ENCODE measurements at regions not wholly inside any gene's neighbourhood (a gene's known extent, or its start where the extent isn't known, plus 50 kb on each side); places are given as distances from the start of the nearest gene placed in this dataset.

- DNase-seq = no peak
- Histone ChIP-seq H3K4me3 (no peak overlapping the region), H3K36me3 (ENCODE audit: low read depth) (no peaks in the 10 kb centered on the region), H3K4me2 (ENCODE audit: unreplicated experiment) (no peak overlapping the region), H3K79me2 (ENCODE audit: insufficient read depth) (no peaks in the 10 kb centered on the region), H4K20me1 (ENCODE audit: insufficient read depth) (no peaks in the 10 kb centered on the region), H3K9me2 (ENCODE audit: insufficient read depth) (no peaks in the 10 kb centered on the region), H3K27ac (no peak overlapping the region), H3K27me3 (replicated peaks; ENCODE audit: insufficient read depth) (no peaks in the 10 kb centered on the region), H3K9ac (no peak overlapping the region), H3F3A (ENCODE audit: insufficient read depth) (no peaks in the 10 kb centered on the region), H3K9me3 (ENCODE audit: low read depth) (no peaks in the 10 kb centered on the region), H2AFZ (no peak overlapping the region), H3K4me1 (ENCODE audit: insufficient read depth) (no peaks in the 10 kb centered on the region)
- TF ChIP-seq EZH2 (IDR thresholded peaks at IDR 0.05; ENCODE audit: insufficient read depth, poor library complexity, severe bottlenecking) (no peak), EZH2phosphoT487 (IDR thresholded peaks at IDR 0.05; ENCODE audit: insufficient read depth, low read depth) (no peak)
- in situ Hi-C loops (cut with MboI) = no loop called here
These were observed 160.7 kb downstream of the MOSPD2 start for GRCh38 chrX:15033917-15034316.

GRCh38 chrX:15017491-15017890, 144.3 kb downstream of the MOSPD2 start:
- TF ChIP-seq EZH2 (IDR thresholded peaks at IDR 0.05; ENCODE audit: insufficient read depth, poor library complexity, severe bottlenecking) (no peak), EZH2phosphoT487 (IDR thresholded peaks at IDR 0.05; ENCODE audit: insufficient read depth, low read depth) (no peak)
- Histone ChIP-seq H3K4me2 (ENCODE audit: unreplicated experiment) (no peak overlapping the region), H3K36me3 (ENCODE audit: low read depth) (no peaks in the 10 kb centered on the region), H3K4me3 (no peak overlapping the region), H2AFZ (peak overlapping the region; percentile 58), H4K20me1 (ENCODE audit: insufficient read depth) (no peaks in the 10 kb centered on the region), H3K27ac (no peak overlapping the region), H3K9me2 (ENCODE audit: insufficient read depth) (no peaks in the 10 kb centered on the region), H3K79me2 (ENCODE audit: insufficient read depth) (no peaks in the 10 kb centered on the region), H3K9ac (no peak overlapping the region), H3K4me1 (ENCODE audit: insufficient read depth) (0 out of 2 replicates have a peak, but pooled peaks cover 5% of the 10 kb centered on the region), H3K27me3 (replicated peaks; ENCODE audit: insufficient read depth) (no peaks in the 10 kb centered on the region), H3K9me3 (ENCODE audit: low read depth) (no peaks in the 10 kb centered on the region), H3F3A (ENCODE audit: insufficient read depth) (no peaks in the 10 kb centered on the region)
- in situ Hi-C loops (cut with MboI) = no loop called here
- DNase-seq = no peak
- 2% methylated on average over 3 of the region's 3 CpGs for WGBS, 2 experiments (ENCODE audit: low coverage in 1 of 2, low lambda C conversion rate in 2 of 2, missing lambda C conversion rate in 2 of 2)

GRCh38 chrX:15016051-15016450, 142.8 kb downstream of the MOSPD2 start:
- H3K4me1 ChIP-seq (ENCODE audit: insufficient read depth) = 0 out of 2 replicates have a peak, but pooled peaks cover 5% of the 10 kb centered on the region
- no peaks in the 10 kb centered on the region for H3K27me3 ChIP-seq (replicated peaks; ENCODE audit: insufficient read depth)
- no peaks in the 10 kb centered on the region for H4K20me1 ChIP-seq (ENCODE audit: insufficient read depth)
- 21 to 27% methylated on average over 1 of the region's 1 CpG for WGBS, 2 experiments (ENCODE audit: low coverage in 1 of 2, low lambda C conversion rate in 2 of 2, missing lambda C conversion rate in 2 of 2)
- no peak overlapping the region for H3K4me2 ChIP-seq (ENCODE audit: unreplicated experiment)
- H3F3A ChIP-seq (ENCODE audit: insufficient read depth) = no peaks in the 10 kb centered on the region
- H3K9ac ChIP-seq = no peak overlapping the region
- in situ Hi-C loops (cut with MboI) = no loop called here
- H3K9me2 ChIP-seq (ENCODE audit: insufficient read depth) = no peaks in the 10 kb centered on the region
- H3K27ac ChIP-seq = no peak overlapping the region
- peak; percentile 9 for DNase-seq
- no peaks in the 10 kb centered on the region for H3K9me3 ChIP-seq (ENCODE audit: low read depth)
- no peak for TF ChIP-seq EZH2phosphoT487 (IDR thresholded peaks at IDR 0.05; ENCODE audit: insufficient read depth, low read depth)
- TF ChIP-seq EZH2 (IDR thresholded peaks at IDR 0.05; ENCODE audit: insufficient read depth, poor library complexity, severe bottlenecking) = no peak
- no peak overlapping the region for H3K4me3 ChIP-seq
- no peaks in the 10 kb centered on the region for H3K36me3 ChIP-seq (ENCODE audit: low read depth)
- no peaks in the 10 kb centered on the region for H3K79me2 ChIP-seq (ENCODE audit: insufficient read depth)
- H2AFZ ChIP-seq = no peak overlapping the region

GRCh38 chrX:15014281-15014680, 141.1 kb downstream of the MOSPD2 start:
- H3K4me3 ChIP-seq = no peak overlapping the region
- H3K4me2 ChIP-seq (ENCODE audit: unreplicated experiment) = no peak overlapping the region
- peak; percentile 26 for DNase-seq
- no peaks in the 10 kb centered on the region for H3K36me3 ChIP-seq (ENCODE audit: low read depth)
- no peaks in the 10 kb centered on the region for H3F3A ChIP-seq (ENCODE audit: insufficient read depth)
- 7 to 12% methylated on average over 2 of the region's 2 CpGs for WGBS, 2 experiments (ENCODE audit: low coverage in 1 of 2, low lambda C conversion rate in 2 of 2, missing lambda C conversion rate in 2 of 2)
- H3K79me2 ChIP-seq (ENCODE audit: insufficient read depth) = no peaks in the 10 kb centered on the region
- in situ Hi-C loops (cut with MboI) = no loop called here
- H3K9me2 ChIP-seq (ENCODE audit: insufficient read depth) = no peaks in the 10 kb centered on the region
- no peaks in the 10 kb centered on the region for H3K27me3 ChIP-seq (replicated peaks; ENCODE audit: insufficient read depth)
- no peaks in the 10 kb centered on the region for H3K9me3 ChIP-seq (ENCODE audit: low read depth)
- no peak overlapping the region for H2AFZ ChIP-seq
- H3K27ac ChIP-seq = no peak overlapping the region
- H4K20me1 ChIP-seq (ENCODE audit: insufficient read depth) = no peaks in the 10 kb centered on the region
- H3K4me1 ChIP-seq (ENCODE audit: insufficient read depth) = 0 out of 2 replicates have a peak, but pooled peaks cover 5% of the 10 kb centered on the region
- no peak for TF ChIP-seq EZH2phosphoT487 (IDR thresholded peaks at IDR 0.05; ENCODE audit: insufficient read depth, low read depth)
- TF ChIP-seq EZH2 (IDR thresholded peaks at IDR 0.05; ENCODE audit: insufficient read depth, poor library complexity, severe bottlenecking) = no peak
- no peak overlapping the region for H3K9ac ChIP-seq

- in situ Hi-C loops (cut with MboI) = no loop called here
- H3K9me3 ChIP-seq (ENCODE audit: low read depth) = no peaks in the 10 kb centered on the region
- H3K4me1 ChIP-seq (ENCODE audit: insufficient read depth) = 0 out of 2 replicates have a peak, but pooled peaks cover 5% of the 10 kb centered on the region
- no peak overlapping the region for H3K27ac ChIP-seq
- H3K4me3 ChIP-seq = no peak overlapping the region
- no peaks in the 10 kb centered on the region for H4K20me1 ChIP-seq (ENCODE audit: insufficient read depth)
- H2AFZ ChIP-seq = no peak overlapping the region
- TF ChIP-seq EZH2phosphoT487 (IDR thresholded peaks at IDR 0.05; ENCODE audit: insufficient read depth, low read depth) (no peak), EZH2 (IDR thresholded peaks at IDR 0.05; ENCODE audit: insufficient read depth, poor library complexity, severe bottlenecking) (no peak)
- no peaks in the 10 kb centered on the region for H3F3A ChIP-seq (ENCODE audit: insufficient read depth)
- H3K4me2 ChIP-seq (ENCODE audit: unreplicated experiment) = no peak overlapping the region
- H3K9me2 ChIP-seq (ENCODE audit: insufficient read depth) = no peaks in the 10 kb centered on the region
- no peaks in the 10 kb centered on the region for H3K36me3 ChIP-seq (ENCODE audit: low read depth)
- H3K79me2 ChIP-seq (ENCODE audit: insufficient read depth) = no peaks in the 10 kb centered on the region
- H3K27me3 ChIP-seq (replicated peaks; ENCODE audit: insufficient read depth) = no peaks in the 10 kb centered on the region
- H3K9ac ChIP-seq = no peak overlapping the region
- no peak for DNase-seq
- 5 to 18% methylated on average over 1 of the region's 1 CpG for WGBS, 2 experiments (ENCODE audit: low coverage in 1 of 2, low lambda C conversion rate in 2 of 2, missing lambda C conversion rate in 2 of 2)
These were observed 140.2 kb downstream of the MOSPD2 start for GRCh38 chrX:15013461-15013860.

Measured in GM23248 (cell line).